GM19238 (cell line): ENCODE measurements at regions not wholly inside any gene's neighbourhood (a gene's known extent, or its start where the extent isn't known, plus 50 kb on each side); places are given as distances from the start of the nearest gene placed in this dataset.

ENCODE experiments used
- DNase-seq: peaks from one replicate; pipeline ENCODE4 v3.0.0; 2011; ENCODE audit warnings: low spot score; ENCODE audit not compliant: insufficient read length

DNA sequence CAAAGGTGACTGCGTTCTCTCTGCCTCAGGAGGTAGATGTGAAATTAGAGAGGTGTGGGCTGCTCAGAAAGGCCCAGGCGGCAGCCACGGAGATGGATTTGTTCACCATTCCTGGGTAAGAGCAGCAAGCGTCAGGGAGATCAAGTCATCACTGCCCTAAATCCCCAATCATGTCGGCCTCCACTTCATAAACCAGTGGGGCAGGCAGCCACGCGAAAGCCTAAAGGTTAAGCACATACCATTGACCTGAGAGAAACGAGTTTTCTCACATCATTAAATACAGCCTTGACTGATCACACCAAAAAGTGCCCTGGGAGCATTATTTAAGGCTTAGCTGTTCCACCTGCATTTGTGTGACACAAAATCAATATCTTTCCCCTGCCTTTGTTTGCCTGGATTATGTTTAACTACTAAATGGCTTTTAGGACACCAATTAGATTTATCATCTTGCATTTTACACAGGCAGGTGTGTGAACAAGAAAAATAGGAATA is 50.7 kb upstream of the FOXB1 start:
- no peak for DNase-seq

DNA sequence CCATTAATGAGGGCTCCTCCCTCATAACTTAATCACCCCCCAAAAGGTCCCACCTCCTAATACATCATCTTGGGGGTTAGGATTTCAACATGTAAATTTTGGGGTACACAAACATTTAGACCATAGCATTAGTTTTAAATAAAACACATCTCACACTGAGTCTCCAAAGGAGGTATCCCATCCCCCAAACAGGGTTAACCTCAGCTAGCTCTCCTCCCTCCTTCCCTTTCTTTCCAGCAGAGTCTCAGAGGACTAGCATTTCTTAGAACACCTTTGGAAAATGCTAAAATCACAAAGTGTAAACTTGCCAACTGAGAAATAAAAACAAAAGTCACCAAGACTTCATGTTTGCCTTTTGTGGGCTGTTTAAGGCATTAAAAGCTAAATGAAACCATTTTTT is 51.2 kb upstream of the FOXB1 start:
- DNase-seq: no peak

- DNase-seq: no peak
Observed at GRCh38 chr15:59950603-59951388, 53.3 kb upstream of the FOXB1 start.

GRCh38 chr15:59948924-59949613 is 55.0 kb upstream of the FOXB1 start:
- DNase-seq: no peak

- DNase-seq: no peak
Observed at GRCh38 chr15:59946084-59946483, 58.0 kb upstream of the FOXB1 start.

- no peak for DNase-seq
Observed at GRCh38 chr15:59945036-59945435, 59.1 kb upstream of the FOXB1 start.

DNA sequence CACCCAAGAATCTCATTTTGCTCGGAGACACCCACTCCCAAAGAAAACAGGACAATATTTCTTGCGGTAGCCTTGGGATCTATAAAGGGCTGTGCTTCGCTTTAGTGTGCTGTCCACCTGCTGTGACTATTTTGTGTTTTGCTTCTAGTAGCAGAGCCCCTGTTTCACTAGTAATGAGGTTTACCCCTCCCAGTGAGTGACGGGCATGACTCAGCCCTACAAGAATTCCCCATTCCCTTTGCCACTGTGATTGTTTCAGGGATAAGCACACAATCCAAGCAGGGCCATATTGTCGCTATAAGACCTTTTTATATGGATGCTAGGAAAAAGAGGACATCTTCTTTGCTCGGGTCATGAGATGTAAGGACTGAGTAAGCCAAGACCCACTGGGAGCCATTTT is 62.5 kb upstream of the FOXB1 start:
- DNase-seq: no peak

DNA sequence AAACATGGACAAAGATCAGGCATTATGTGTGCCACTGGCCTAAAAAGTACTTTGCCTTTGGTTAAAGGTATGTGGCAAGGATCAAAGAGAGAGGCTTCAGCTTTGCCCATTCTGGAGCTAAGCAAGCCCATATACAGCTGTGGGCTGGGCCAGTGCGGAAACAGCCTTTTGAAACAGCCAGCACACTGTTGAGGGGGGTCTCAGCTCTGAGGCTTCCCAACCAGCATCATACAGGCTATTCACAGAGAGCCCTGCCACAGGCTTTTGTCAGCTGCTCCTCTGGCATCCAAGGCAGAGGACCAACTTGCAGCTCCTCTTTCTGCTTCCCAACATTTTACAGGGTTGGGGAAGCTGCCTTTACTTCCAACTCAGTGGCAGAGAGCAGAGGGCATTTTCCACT is 63.2 kb upstream of the FOXB1 start:
- DNase-seq: no peak

DNA sequence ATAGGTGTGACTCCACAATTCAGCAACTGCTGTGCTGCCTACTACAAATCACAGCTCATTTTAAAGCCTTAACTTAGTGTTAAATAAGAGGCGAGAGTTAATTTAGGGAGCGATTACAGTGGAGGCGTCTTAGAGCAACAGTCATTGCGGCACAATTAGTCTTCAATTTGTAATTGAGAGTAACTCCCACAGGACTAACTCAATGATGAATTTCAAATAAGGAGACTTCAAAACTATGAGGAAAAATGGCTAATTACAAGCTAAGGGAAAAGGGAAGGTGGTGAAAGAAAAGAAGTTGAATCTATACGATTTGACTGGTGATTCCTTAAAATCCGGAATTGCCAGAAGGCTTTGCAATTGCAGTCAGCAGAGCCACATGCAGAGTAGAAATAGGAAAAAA is 63.7 kb upstream of the FOXB1 start:
- no peak for DNase-seq

DNA sequence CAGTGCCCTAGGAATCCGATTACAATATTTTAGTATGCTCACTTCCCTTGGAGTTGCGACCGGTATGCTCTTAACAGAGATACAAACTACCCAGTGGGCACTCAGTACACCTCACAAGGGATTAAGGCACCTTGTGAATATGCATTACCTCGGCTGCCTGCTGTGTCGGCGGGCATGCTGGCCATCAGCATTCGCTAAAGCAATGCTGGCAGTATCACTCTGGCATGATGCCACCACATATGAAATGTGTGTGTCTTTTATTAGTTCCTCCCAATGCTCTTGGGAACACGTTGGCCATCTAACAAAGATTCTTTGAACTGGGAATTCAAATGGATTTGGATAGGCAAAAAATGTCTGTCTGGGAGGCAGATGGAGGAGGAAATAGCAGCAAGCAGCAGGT is 67.4 kb upstream of the FOXB1 start:
- no peak for DNase-seq

- no peak for DNase-seq
Observed at GRCh38 chr15:59933607-59934006, 70.5 kb upstream of the FOXB1 start.

GRCh38 chr15:59931646-59932261 is 72.4 kb upstream of the FOXB1 start:
- DNase-seq: no peak

GRCh38 chr15:59924812-59925522 is 79.1 kb upstream of the FOXB1 start:
- no peak for DNase-seq

GRCh38 chr15:59924096-59924495 is 80.0 kb upstream of the FOXB1 start:
- no peak for DNase-seq

GRCh38 chr15:59923508-59923907 is 80.6 kb upstream of the FOXB1 start:
- no peak for DNase-seq

GRCh38 chr15:59918994-59919951 is 84.8 kb upstream of the FOXB1 start:
- peak; percentile 4 for DNase-seq

- peak; percentile 50 for DNase-seq
Observed at GRCh38 chr15:59917504-59918157, 86.5 kb upstream of the FOXB1 start.

DNA sequence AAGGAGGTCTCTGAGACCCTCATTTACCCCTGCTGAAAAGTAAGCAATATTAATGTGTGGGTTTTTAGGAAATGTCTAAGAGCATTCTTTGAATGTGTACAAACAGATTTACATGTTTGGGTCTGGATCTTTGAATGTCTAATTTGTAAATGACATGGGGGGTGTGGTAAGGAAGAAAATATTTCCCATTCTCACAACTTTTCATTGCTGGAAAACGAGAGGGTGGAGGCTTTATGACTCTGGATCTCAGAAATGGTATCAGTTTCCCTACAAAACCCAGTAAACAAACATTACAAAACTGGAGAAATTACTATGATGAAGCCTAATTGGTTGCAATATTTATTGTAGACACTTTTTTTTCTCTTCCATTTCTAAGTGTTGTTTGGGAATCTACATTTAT is 98.1 kb upstream of the FOXB1 start:
- no peak for DNase-seq

- DNase-seq: no peak
Observed at GRCh38 chr15:59905176-59905575, 98.9 kb upstream of the FOXB1 start.
